Suprapubic skin (tissue), 4 donors: ENCODE measurements at regions not wholly inside any gene's neighbourhood (a gene's known extent, or its start where the extent isn't known, plus 50 kb on each side); places are given as distances from the start of the nearest gene placed in this dataset.

ENCODE experiments used
- DNase-seq, 2 donors: peaks; one replicate each; pipeline ENCODE4 v3.0.0-alpha.2; 2019; ENCODE audit warnings: low spot score in 2 of 2
- H3K27ac ChIP-seq: fragments of 200-600 bp; sonication (generic); one replicate; pipeline ENCODE4 v1.5.1; 2019
- H3K27me3 ChIP-seq: fragments of 200-600 bp; sonication (generic); one replicate; pipeline ENCODE4 v1.5.1; 2019
- H3K36me3 ChIP-seq: fragments of 200-600 bp; sonication (generic); one replicate; pipeline ENCODE4 v1.5.1; 2019
- H3K4me1 ChIP-seq: fragments of 200-600 bp; sonication (generic); one replicate; pipeline ENCODE4 v1.5.1; 2019
- H3K4me3 ChIP-seq: fragments of 200-600 bp; sonication (generic); one replicate; pipeline ENCODE4 v1.5.1; 2019; ENCODE audit warnings: mild to moderate bottlenecking
- H3K9me3 ChIP-seq: fragments of 200-600 bp; sonication (generic); one replicate; pipeline ENCODE4 v1.5.1; 2019
- EP300 ChIP-seq: sonication (generic); formaldehyde crosslinking; IDR thresholded peaks from one replicate; pipeline ENCODE4 v1.6.1; 2017; ENCODE audit warnings: antibody characterized with exemption
- POLR2A ChIP-seq, 2 donors: fragments of 450-650 bp; IDR thresholded peaks; one replicate each; pipeline ENCODE4 v1.6.1; 2017; ENCODE audit warnings: antibody characterized with exemption in 2 of 2, mild to moderate bottlenecking in 2 of 2, moderate library complexity in 2 of 2
- POLR2AphosphoS5 ChIP-seq, 3 donors: sonication (generic); formaldehyde crosslinking; IDR thresholded peaks; one replicate each; pipeline ENCODE4 v1.6.1; 2017; ENCODE audit warnings: antibody characterized with exemption in 3 of 3
- WGBS: methylation state at CpG from one replicate; pipeline ENCODE4 v1.1.5; 2018; 5-methylcytosine and 5-hydroxymethylcytosine counted together
- TF ChIP-seq, protein P1 (sequence below), 2 donors: fragments of 200-600 bp in 1 of 2; fragments of 450-650 bp in 1 of 2; sonication (generic) in 1 of 2; IDR thresholded peaks; one replicate each; pipeline ENCODE4 v1.5.1; 2016 to 2019; ENCODE audit warnings: antibody characterized with exemption in 2 of 2, mild to moderate bottlenecking in 1 of 2, moderate library complexity in 1 of 2

- no peaks in the 10 kb centered on the region for H3K27me3 ChIP-seq
- no peaks in the 10 kb centered on the region for H3K9me3 ChIP-seq
- H3K4me1 ChIP-seq = no peaks in the 10 kb centered on the region
- no peak overlapping the region for H3K27ac ChIP-seq
- TF ChIP-seq POLR2A (IDR thresholded peaks at IDR 0.05) = no peak
- no peak for TF ChIP-seq EP300
- TF ChIP-seq, protein P1, sequence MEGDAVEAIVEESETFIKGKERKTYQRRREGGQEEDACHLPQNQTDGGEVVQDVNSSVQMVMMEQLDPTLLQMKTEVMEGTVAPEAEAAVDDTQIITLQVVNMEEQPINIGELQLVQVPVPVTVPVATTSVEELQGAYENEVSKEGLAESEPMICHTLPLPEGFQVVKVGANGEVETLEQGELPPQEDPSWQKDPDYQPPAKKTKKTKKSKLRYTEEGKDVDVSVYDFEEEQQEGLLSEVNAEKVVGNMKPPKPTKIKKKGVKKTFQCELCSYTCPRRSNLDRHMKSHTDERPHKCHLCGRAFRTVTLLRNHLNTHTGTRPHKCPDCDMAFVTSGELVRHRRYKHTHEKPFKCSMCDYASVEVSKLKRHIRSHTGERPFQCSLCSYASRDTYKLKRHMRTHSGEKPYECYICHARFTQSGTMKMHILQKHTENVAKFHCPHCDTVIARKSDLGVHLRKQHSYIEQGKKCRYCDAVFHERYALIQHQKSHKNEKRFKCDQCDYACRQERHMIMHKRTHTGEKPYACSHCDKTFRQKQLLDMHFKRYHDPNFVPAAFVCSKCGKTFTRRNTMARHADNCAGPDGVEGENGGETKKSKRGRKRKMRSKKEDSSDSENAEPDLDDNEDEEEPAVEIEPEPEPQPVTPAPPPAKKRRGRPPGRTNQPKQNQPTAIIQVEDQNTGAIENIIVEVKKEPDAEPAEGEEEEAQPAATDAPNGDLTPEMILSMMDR (IDR thresholded peaks at IDR 0.05) = no peak
- TF ChIP-seq POLR2AphosphoS5 (IDR thresholded peaks at IDR 0.05) = no peak
- H3K4me3 ChIP-seq = no peak overlapping the region
- WGBS = 85% methylated on average over 6 of the region's 6 CpGs
- H3K36me3 ChIP-seq = no peaks in the 10 kb centered on the region
- DNase-seq = no peak
Observed at GRCh38 chr15:93417156-93417555, 328.1 kb upstream of the RGMA start.

GRCh38 chr15:93415576-93415975 is 326.6 kb upstream of the RGMA start:
- H3K27ac ChIP-seq = no peak overlapping the region
- no peaks in the 10 kb centered on the region for H3K4me1 ChIP-seq
- no peaks in the 10 kb centered on the region for H3K36me3 ChIP-seq
- H3K27me3 ChIP-seq = no peaks in the 10 kb centered on the region
- TF ChIP-seq EP300 (no peak), POLR2A (IDR thresholded peaks at IDR 0.05) (no peak)
- TF ChIP-seq, protein P1 (IDR thresholded peaks at IDR 0.05) = no peak
- no peak for DNase-seq
- H3K9me3 ChIP-seq = no peaks in the 10 kb centered on the region
- no peak overlapping the region for H3K4me3 ChIP-seq
- WGBS = 95% methylated on average over 3 of the region's 3 CpGs

DNA sequence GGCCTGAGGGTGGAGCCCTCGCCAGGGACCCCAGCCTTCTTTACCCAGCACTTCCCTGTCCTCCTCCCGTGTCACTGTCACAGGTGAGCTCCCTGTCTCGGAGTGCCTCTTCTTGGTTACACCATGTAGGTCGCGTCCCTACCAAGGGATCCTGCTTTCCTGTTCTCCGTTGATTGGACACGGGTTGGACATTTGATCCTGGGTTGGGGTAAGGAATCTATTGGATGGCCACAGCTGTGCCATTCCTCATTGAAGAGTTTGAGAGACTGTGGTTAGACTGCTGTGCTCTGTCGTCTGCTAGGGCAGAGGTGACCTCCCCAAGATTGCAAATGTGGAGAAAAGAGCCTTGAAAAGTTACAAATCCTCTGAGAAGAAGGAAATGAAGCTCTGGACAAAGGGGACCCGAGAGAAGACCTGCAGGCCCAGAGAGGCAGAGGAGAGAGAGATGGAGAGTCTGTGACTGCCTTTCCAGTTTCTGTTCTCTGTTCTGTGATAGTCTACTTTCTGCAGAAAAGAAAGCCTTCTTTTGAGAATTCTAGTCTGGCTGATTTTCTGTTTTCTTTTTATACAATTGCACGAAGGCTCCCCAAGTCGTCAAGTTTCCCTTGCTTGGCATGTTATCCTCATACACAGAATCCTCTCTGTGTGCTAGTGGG is 325.7 kb upstream of the RGMA start:
- Histone ChIP-seq H3K27me3 (no peaks in the 10 kb centered on the region), H3K9me3 (no peaks in the 10 kb centered on the region), H3K4me3 (no peak overlapping the region), H3K27ac (no peak overlapping the region), H3K4me1 (no peaks in the 10 kb centered on the region), H3K36me3 (no peaks in the 10 kb centered on the region)
- no peak for DNase-seq
- TF ChIP-seq, protein P1 (IDR thresholded peaks at IDR 0.05) = no peak
- TF ChIP-seq POLR2A (IDR thresholded peaks at IDR 0.05) = no peak
- TF ChIP-seq EP300 = no peak
- TF ChIP-seq POLR2AphosphoS5 (IDR thresholded peaks at IDR 0.05) = no peak
- WGBS = 93% methylated on average over 11 of the region's 11 CpGs

DNA sequence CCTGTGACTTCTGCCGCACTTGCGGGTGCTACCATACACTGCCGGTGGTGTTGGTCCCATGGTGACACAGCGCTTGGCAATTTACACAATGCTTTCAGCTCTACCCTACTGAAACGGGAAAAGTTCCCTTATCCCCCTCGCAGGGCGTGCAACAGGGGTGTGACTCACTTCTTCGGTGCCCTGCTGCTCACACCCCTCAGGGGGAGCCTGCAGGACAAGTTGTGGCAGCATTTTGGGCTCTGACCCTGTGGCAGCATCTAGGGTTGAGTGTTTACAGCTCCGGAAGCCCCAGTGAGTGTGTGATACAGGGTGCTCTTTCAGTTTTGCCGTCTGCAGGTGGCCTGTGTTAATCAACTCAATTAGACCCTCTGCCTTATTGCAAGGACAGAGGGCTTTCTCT is 324.7 kb upstream of the RGMA start:
- Histone ChIP-seq H3K27ac (no peak overlapping the region), H3K27me3 (no peaks in the 10 kb centered on the region), H3K4me3 (no peak overlapping the region), H3K9me3 (no peaks in the 10 kb centered on the region), H3K4me1 (no peaks in the 10 kb centered on the region), H3K36me3 (no peaks in the 10 kb centered on the region)
- no peak for DNase-seq
- 75% methylated on average over 8 of the region's 10 CpGs for WGBS
- no peak for TF ChIP-seq POLR2AphosphoS5 (IDR thresholded peaks at IDR 0.05)
- TF ChIP-seq, protein P1 (IDR thresholded peaks at IDR 0.05) = no peak
- no peak for TF ChIP-seq POLR2A (IDR thresholded peaks at IDR 0.05)
- TF ChIP-seq EP300 = no peak

DNA sequence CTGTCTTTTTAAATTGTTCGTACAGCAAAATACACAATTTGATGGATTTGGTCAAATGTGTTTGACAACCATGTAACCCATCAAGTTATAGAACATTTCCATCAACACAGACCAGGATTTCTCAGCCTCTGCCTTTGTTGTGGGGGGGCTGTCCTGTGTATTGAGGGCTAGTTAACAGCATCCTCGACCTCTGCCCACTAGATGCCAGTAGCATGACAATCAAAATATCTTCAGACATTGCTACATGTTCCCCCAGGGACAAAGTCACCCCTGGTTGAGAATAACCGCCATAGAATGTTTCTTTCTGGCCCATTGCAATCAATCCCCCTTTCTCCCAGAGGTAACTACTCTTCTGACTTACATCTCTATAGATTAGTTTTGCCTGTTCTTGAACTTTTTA is 310.1 kb upstream of the RGMA start:
- no peaks in the 10 kb centered on the region for H3K27me3 ChIP-seq
- no peak overlapping the region for H3K4me3 ChIP-seq
- TF ChIP-seq POLR2AphosphoS5 (IDR thresholded peaks at IDR 0.05) (no peak), EP300 (no peak), POLR2A (IDR thresholded peaks at IDR 0.05) (no peak)
- TF ChIP-seq, protein P1 (IDR thresholded peaks at IDR 0.05) = no peak
- DNase-seq = no peak
- WGBS = 89% methylated on average over 3 of the region's 3 CpGs
- H3K27ac ChIP-seq = no peak overlapping the region
- H3K4me1 ChIP-seq = no peaks in the 10 kb centered on the region
- no peaks in the 10 kb centered on the region for H3K9me3 ChIP-seq
- no peaks in the 10 kb centered on the region for H3K36me3 ChIP-seq
